PC-9 (cell line): ENCODE measurements at regions not wholly inside any gene's neighbourhood (a gene's known extent, or its start where the extent isn't known, plus 50 kb on each side); places are given as distances from the start of the nearest gene placed in this dataset.

Source experiments
- BruUV-seq: library from RNA; stranded (reverse); fragments of 400-500 nt; replicated peaks from 2 replicates; lab custom pipeline; 2021; lab: Mats Ljungman, UMichigan
- CTCF ChIA-PET: fragments of 300-600 bp; sonication (Branson Sonifier 250); formaldehyde crosslinking; loops from one replicate; lab custom pipeline; 2022; ENCODE audit warnings: antibody characterized with exemption; lab: Charles Lee
- POLR2A ChIA-PET: fragments of 300-600 bp; sonication (Branson Sonifier 250); formaldehyde crosslinking; loops from one replicate; lab custom pipeline; 2022; ENCODE audit warnings: antibody characterized with exemption; ENCODE audit not compliant: unreplicated experiment; lab: Charles Lee
- DNase-seq, 2 experiments: peaks; one replicate each; pipeline versions ENCODE4 v3.0.0 to v3.0.0-alpha.2; 2015 to 2022; ENCODE audit warnings: mixed read lengths in 1 of 2
- H2AFZ ChIP-seq: fragments of 200-600 bp; sonication (generic); 2 replicates; pipeline ENCODE4 v1.8.1; 2017; ENCODE audit warnings: antibody characterized with exemption
- H3F3A ChIP-seq: fragments of 200-600 bp; sonication (generic); 2 replicates; pipeline ENCODE4 v1.8.1; 2017; ENCODE audit warnings: antibody characterized with exemption, mild to moderate bottlenecking, low read depth; ENCODE audit not compliant: insufficient read depth
- H3K27ac ChIP-seq: fragments of 200-600 bp; sonication (generic); 2 replicates; pipeline ENCODE4 v1.6.1; 2016; ENCODE audit warnings: mixed run types
- H3K27me3 ChIP-seq: fragments of 200-600 bp; sonication (generic); 2 replicates; pipeline ENCODE4 v1.6.1; 2016; ENCODE audit warnings: low read depth, mixed run types; ENCODE audit not compliant: insufficient read depth
- H3K36me3 ChIP-seq: fragments of 200-600 bp; sonication (generic); 2 replicates; pipeline ENCODE4 v1.6.1; 2016; ENCODE audit warnings: low read depth, mixed run types
- H3K4me1 ChIP-seq: fragments of 200-600 bp; sonication (generic); replicated peaks from 2 replicates; pipeline ENCODE4 v1.6.1; 2016; ENCODE audit warnings: mixed run types; ENCODE audit not compliant: insufficient read depth
- H3K4me2 ChIP-seq: fragments of 200-600 bp; sonication (generic); 2 replicates; pipeline ENCODE4 v1.6.1; 2017; ENCODE audit warnings: mixed run types
- H3K4me3 ChIP-seq: fragments of 200-600 bp; sonication (generic); 2 replicates; pipeline ENCODE4 v1.6.1; 2016; ENCODE audit warnings: mixed run types
- H3K79me2 ChIP-seq: fragments of 200-600 bp; sonication (generic); 2 replicates; pipeline ENCODE4 v1.6.1; 2017; ENCODE audit warnings: low read depth, mixed run types
- H3K9me2 ChIP-seq: fragments of 200-600 bp; sonication (generic); 2 replicates; pipeline ENCODE4 v1.8.1; 2017; ENCODE audit warnings: mild to moderate bottlenecking; ENCODE audit not compliant: insufficient read depth
- H3K9me3 ChIP-seq: fragments of 200-600 bp; sonication (generic); 2 replicates; pipeline ENCODE4 v1.8.1; 2016; ENCODE audit warnings: low read depth; ENCODE audit not compliant: insufficient read depth
- H4K20me1 ChIP-seq: fragments of 200-600 bp; sonication (generic); 2 replicates; pipeline ENCODE4 v1.8.1; 2017; ENCODE audit not compliant: insufficient read depth
- CTCF ChIP-seq: fragments of 200-600 bp; sonication (generic); conservative IDR thresholded peaks from 2 replicates; pipeline ENCODE4 v1.6.1; 2017; ENCODE audit warnings: mixed run types, antibody characterized with exemption, mild to moderate bottlenecking, moderate library complexity
- EZH2 ChIP-seq: fragments of 200-600 bp; sonication (generic); IDR thresholded peaks from 2 replicates; pipeline ENCODE4 v1.8.0; 2017; ENCODE audit warnings: antibody characterized with exemption, low read depth
- intact Hi-C: fragments of 100-400 bp; cut with micrococcal nuclease; formaldehyde crosslinking; loops from one replicate; pipeline ENCODE4 v1.10.0; 2022; ENCODE audit not compliant: unreplicated experiment

DNA sequence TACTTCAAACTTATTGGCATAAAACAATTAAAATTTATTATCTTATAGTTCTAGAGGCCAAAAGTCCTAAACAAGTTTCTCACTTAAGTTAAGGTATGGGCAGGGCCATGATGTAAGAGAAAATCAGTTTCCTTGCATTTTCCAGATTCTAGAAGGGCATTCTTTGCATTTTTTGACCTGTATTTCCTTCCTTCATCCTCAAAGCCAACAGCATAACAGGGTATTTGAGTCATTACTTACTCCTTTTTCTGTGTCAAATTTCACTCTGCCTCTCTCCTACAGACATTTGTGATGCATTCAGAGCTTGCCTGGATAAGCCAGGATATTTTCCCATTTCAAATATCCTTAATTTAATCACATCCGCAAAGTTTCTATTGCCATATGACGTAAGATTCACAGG, 1499.0 kb downstream of the EFNA5 start:
- Histone ChIP-seq H3K4me2 (no peak overlapping the region), H3K9me2 (no peaks in the 10 kb centered on the region), H3K9me3 (peaks cover 16% of the 10 kb centered on the region), H3F3A (no peaks in the 10 kb centered on the region), H3K4me1 (no peaks in the 10 kb centered on the region), H2AFZ (no peak overlapping the region), H3K36me3 (no peaks in the 10 kb centered on the region), H3K27ac (no peak overlapping the region), H3K4me3 (no peak overlapping the region), H3K79me2 (no peaks in the 10 kb centered on the region), H4K20me1 (no peaks in the 10 kb centered on the region), H3K27me3 (no peaks in the 10 kb centered on the region)
- POLR2A ChIA-PET: no interaction called here
- no TSS peak for BruUV-seq
- TF ChIP-seq CTCF (no peak), EZH2 (no peak)
- DNase-seq: no peak
- intact Hi-C loops: no loop called here
- CTCF ChIA-PET: no interaction called here

- no peaks in the 10 kb centered on the region for H3K4me1 ChIP-seq
- H4K20me1 ChIP-seq: no peaks in the 10 kb centered on the region
- intact Hi-C loops: no loop called here
- H3K9me3 ChIP-seq: peaks cover 16% of the 10 kb centered on the region
- BruUV-seq: no TSS peak
- no peaks in the 10 kb centered on the region for H3F3A ChIP-seq
- H3K27ac ChIP-seq: no peak overlapping the region
- no peak overlapping the region for H2AFZ ChIP-seq
- no peaks in the 10 kb centered on the region for H3K36me3 ChIP-seq
- POLR2A ChIA-PET: no interaction called here
- no peak for DNase-seq
- H3K4me3 ChIP-seq: no peak overlapping the region
- no peaks in the 10 kb centered on the region for H3K79me2 ChIP-seq
- H3K27me3 ChIP-seq: no peaks in the 10 kb centered on the region
- TF ChIP-seq CTCF: no peak
- no peak for TF ChIP-seq EZH2
- no peak overlapping the region for H3K4me2 ChIP-seq
- CTCF ChIA-PET: no interaction called here
- no peaks in the 10 kb centered on the region for H3K9me2 ChIP-seq
Measured at GRCh38 chr5:106171132-106171531, 1499.6 kb downstream of the EFNA5 start.

- no peaks in the 10 kb centered on the region for H4K20me1 ChIP-seq
- TF ChIP-seq EZH2: no peak
- TF ChIP-seq CTCF: no peak
- peaks cover 2% of the 10 kb centered on the region; the same call in 1 of the 2 replicates for H3K9me3 ChIP-seq
- H3K4me1 ChIP-seq: no peaks in the 10 kb centered on the region
- CTCF ChIA-PET: no interaction called here
- H3K4me2 ChIP-seq: no peak overlapping the region
- POLR2A ChIA-PET: no interaction called here
- H3K36me3 ChIP-seq: no peaks in the 10 kb centered on the region
- intact Hi-C loops: no loop called here
- no peak for DNase-seq
- no peak overlapping the region for H2AFZ ChIP-seq
- H3K4me3 ChIP-seq: no peak overlapping the region
- no peak overlapping the region for H3K27ac ChIP-seq
- no peaks in the 10 kb centered on the region for H3K79me2 ChIP-seq
- no TSS peak for BruUV-seq
- H3K27me3 ChIP-seq: no peaks in the 10 kb centered on the region
- no peaks in the 10 kb centered on the region for H3K9me2 ChIP-seq
- H3F3A ChIP-seq: no peaks in the 10 kb centered on the region
Measured at GRCh38 chr5:106167766-106168165, 1503.0 kb downstream of the EFNA5 start.
